ENCODE measurements at regions not wholly inside any gene's neighbourhood (a gene's known extent, or its start where the extent isn't known, plus 50 kb on each side); places are given as distances from the start of the nearest gene placed in this dataset.

- Histone ChIP-seq H3K27me3 (no peaks in the 10 kb centered on the region), H3K36me3 (no peaks in the 10 kb centered on the region), H3K9me3 (no peaks in the 10 kb centered on the region), H3K4me3 (no peak overlapping the region), H3K4me1 (no peaks in the 10 kb centered on the region), H3K27ac (no peak overlapping the region)
- no peak for DNase-seq (ENCODE audit: low spot score in 2 of 2)
- TF ChIP-seq POLR2A (IDR thresholded peaks at IDR 0.05) (no peak), CTCF (IDR thresholded peaks at IDR 0.05) (no peak), EP300 (IDR thresholded peaks at IDR 0.05) (no peak), POLR2AphosphoS5 (IDR thresholded peaks at IDR 0.05) (no peak)
- WGBS, result 56% methylated on average over 3 of the region's 3 CpGs
Observed at GRCh38 chr6:17020889-17021538, 80.8 kb upstream of the STMND1 start.

GRCh38 chr6:17018425-17018824 lies 83.4 kb upstream of the STMND1 start:
- TF ChIP-seq POLR2AphosphoS5 (IDR thresholded peaks at IDR 0.05) (no peak), EP300 (IDR thresholded peaks at IDR 0.05) (no peak), CTCF (IDR thresholded peaks at IDR 0.05) (no peak), POLR2A (IDR thresholded peaks at IDR 0.05) (no peak)
- Histone ChIP-seq H3K4me1 (no peaks in the 10 kb centered on the region), H3K4me3 (no peak overlapping the region), H3K27me3 (no peaks in the 10 kb centered on the region), H3K36me3 (no peaks in the 10 kb centered on the region), H3K9me3 (no peaks in the 10 kb centered on the region), H3K27ac (no peak overlapping the region)
- WGBS, result 95% methylated on average over 5 of the region's 5 CpGs
- DNase-seq (ENCODE audit: low spot score in 2 of 2), result no peak

GRCh38 chr6:17017416-17017815 lies 84.4 kb upstream of the STMND1 start:
- DNase-seq (ENCODE audit: low spot score in 2 of 2), result no peak
- WGBS, result 96% methylated on average over 10 of the region's 10 CpGs
- no peaks in the 10 kb centered on the region for H3K9me3 ChIP-seq
- H3K27me3 ChIP-seq, result no peaks in the 10 kb centered on the region
- no peak overlapping the region for H3K4me3 ChIP-seq
- no peak overlapping the region for H3K27ac ChIP-seq
- no peaks in the 10 kb centered on the region for H3K4me1 ChIP-seq
- H3K36me3 ChIP-seq, result no peaks in the 10 kb centered on the region
- TF ChIP-seq CTCF (IDR thresholded peaks at IDR 0.05), result no peak
- TF ChIP-seq POLR2AphosphoS5 (IDR thresholded peaks at IDR 0.05), result no peak
- no peak for TF ChIP-seq POLR2A (IDR thresholded peaks at IDR 0.05)
- TF ChIP-seq EP300 (IDR thresholded peaks at IDR 0.05), result no peak

- Histone ChIP-seq H3K9me3 (no peaks in the 10 kb centered on the region), H3K4me3 (peak overlapping the region; percentile 45), H3K4me1 (no peaks in the 10 kb centered on the region), H3K27ac (no peak overlapping the region), H3K36me3 (no peaks in the 10 kb centered on the region), H3K27me3 (no peaks in the 10 kb centered on the region)
- TF ChIP-seq POLR2AphosphoS5 (IDR thresholded peaks at IDR 0.05), result no peak
- TF ChIP-seq CTCF (IDR thresholded peaks at IDR 0.05), result no peak
- no peak for TF ChIP-seq POLR2A (IDR thresholded peaks at IDR 0.05)
- TF ChIP-seq EP300 (IDR thresholded peaks at IDR 0.05), result no peak
- DNase-seq (ENCODE audit: low spot score in 2 of 2), result peak; percentile 65 to 84
- 32% methylated on average over 51 of the region's 51 CpGs for WGBS
Observed at GRCh38 chr6:17015551-17016381, 86.1 kb upstream of the STMND1 start.

GRCh38 chr6:17015144-17015543 lies 86.7 kb upstream of the STMND1 start:
- Histone ChIP-seq H3K4me3 (no peak overlapping the region), H3K27ac (no peak overlapping the region), H3K9me3 (no peaks in the 10 kb centered on the region), H3K27me3 (no peaks in the 10 kb centered on the region), H3K4me1 (no peaks in the 10 kb centered on the region), H3K36me3 (no peaks in the 10 kb centered on the region)
- 76% methylated on average over 4 of the region's 4 CpGs for WGBS
- no peak for DNase-seq (ENCODE audit: low spot score in 2 of 2)
- no peak for TF ChIP-seq POLR2AphosphoS5 (IDR thresholded peaks at IDR 0.05)
- TF ChIP-seq CTCF (IDR thresholded peaks at IDR 0.05), result no peak
- no peak for TF ChIP-seq POLR2A (IDR thresholded peaks at IDR 0.05)
- TF ChIP-seq EP300 (IDR thresholded peaks at IDR 0.05), result no peak

Data from suprapubic skin (tissue), 4 donors.